Prostate gland (tissue), 2 donors: ENCODE measurements at regions not wholly inside any gene's neighbourhood (a gene's known extent, or its start where the extent isn't known, plus 50 kb on each side); places are given as distances from the start of the nearest gene placed in this dataset.

Experiments
- CTCF ChIP-seq, 4 experiments: fragments of 200-600 bp in 2 of 4; fragments of 450-650 bp in 2 of 4; sonication (generic) in 2 of 4; IDR thresholded peaks; 1 replicate in 3 of 4; 2 replicates in 1 of 4; pipeline ENCODE4 v1.5.1; 2016 to 2019; ENCODE audit warnings: antibody characterized with exemption in 4 of 4, mild to moderate bottlenecking in 2 of 4, moderate library complexity in 2 of 4
- POLR2A ChIP-seq: fragments of 450-650 bp; IDR thresholded peaks from one replicate; pipeline ENCODE4 v1.6.1; 2016; ENCODE audit warnings: antibody characterized with exemption, mild to moderate bottlenecking
- POLR2AphosphoS5 ChIP-seq: sonication (generic); formaldehyde crosslinking; IDR thresholded peaks from one replicate; pipeline ENCODE4 v1.6.1; 2017; ENCODE audit warnings: antibody characterized with exemption

GRCh38 chr18:2183432-2183831, 387.9 kb downstream of the METTL4 start:
- TF ChIP-seq CTCF (IDR thresholded peaks at IDR 0.05) (no peak), POLR2A (no peak), POLR2AphosphoS5 (no peak)
